GM06990 (cell line): ENCODE measurements at regions not wholly inside any gene's neighbourhood (a gene's known extent, or its start where the extent isn't known, plus 50 kb on each side); places are given as distances from the start of the nearest gene placed in this dataset.

Experiments used
- DNase-seq: peaks from one replicate; pipeline ENCODE4 v3.0.0-alpha.2; 2011; ENCODE audit not compliant: insufficient read length; ENCODE audit errors: extremely low read depth
- H3K27me3 ChIP-seq: replicated peaks from 2 replicates; pipeline ENCODE4 v1.6.0; 2011; ENCODE audit warnings: low read length; ENCODE audit not compliant: control insufficient read depth, insufficient read depth
- H3K36me3 ChIP-seq: 2 replicates; pipeline ENCODE4 v1.5.1; 2011; ENCODE audit warnings: low read length; ENCODE audit not compliant: control insufficient read depth, insufficient read depth
- H3K4me3 ChIP-seq: replicated peaks from 2 replicates; pipeline ENCODE4 v1.5.1; 2011; ENCODE audit warnings: low read depth, mild to moderate bottlenecking, control low read depth, low read length
- CTCF ChIP-seq: IDR thresholded peaks from 2 replicates; pipeline ENCODE4 v1.5.1; 2011; ENCODE audit warnings: low read length, control low read depth, mild to moderate bottlenecking, inconsistent platforms; ENCODE audit not compliant: insufficient read depth, poor library complexity, severe bottlenecking

GRCh38 chr10:78414380-78414779, 380.7 kb downstream of the RPS24 start:
- no peak for TF ChIP-seq CTCF
- H3K4me3 ChIP-seq = no peak overlapping the region
- no peaks in the 10 kb centered on the region for H3K27me3 ChIP-seq
- DNase-seq = no peak
- no peaks in the 10 kb centered on the region for H3K36me3 ChIP-seq

- no peaks in the 10 kb centered on the region for H3K36me3 ChIP-seq
- H3K4me3 ChIP-seq = no peak overlapping the region
- no peak for TF ChIP-seq CTCF
- DNase-seq = no peak
- H3K27me3 ChIP-seq = no peaks in the 10 kb centered on the region
These were observed 381.4 kb downstream of the RPS24 start for GRCh38 chr10:78415111-78415510.

- H3K27me3 ChIP-seq = no peaks in the 10 kb centered on the region
- no peak for TF ChIP-seq CTCF
- no peaks in the 10 kb centered on the region for H3K36me3 ChIP-seq
- DNase-seq = no peak
- H3K4me3 ChIP-seq = no peak overlapping the region
These were observed 382.7 kb downstream of the RPS24 start for GRCh38 chr10:78416031-78417011.

- no peak for TF ChIP-seq CTCF
- DNase-seq = no peak
- H3K4me3 ChIP-seq = no peak overlapping the region
- H3K36me3 ChIP-seq = no peaks in the 10 kb centered on the region
- no peaks in the 10 kb centered on the region for H3K27me3 ChIP-seq
These were observed 384.0 kb downstream of the RPS24 start for GRCh38 chr10:78417425-78418370.

GRCh38 chr10:78419481-78420265, 386.0 kb downstream of the RPS24 start:
- H3K36me3 ChIP-seq = no peaks in the 10 kb centered on the region
- H3K27me3 ChIP-seq = no peaks in the 10 kb centered on the region
- TF ChIP-seq CTCF = no peak
- DNase-seq = no peak
- H3K4me3 ChIP-seq = no peak overlapping the region
